ENCODE measurements at regions not wholly inside any gene's neighbourhood (a gene's known extent, or its start where the extent isn't known, plus 50 kb on each side); places are given as distances from the start of the nearest gene placed in this dataset.

GRCh38 chr3:104763007-104763406 lies 603.7 kb upstream of the ALCAM start:
- in situ Hi-C loops (cut with MboI; ENCODE audit: low sequenced_read_pairs), result no loop called here

- in situ Hi-C loops (cut with MboI; ENCODE audit: low sequenced_read_pairs), result no loop called here
Measured at GRCh38 chr3:104764496-104764895, 602.2 kb upstream of the ALCAM start.

- in situ Hi-C loops (cut with MboI; ENCODE audit: low sequenced_read_pairs), result no loop called here
Measured at GRCh38 chr3:104768886-104769285, 597.8 kb upstream of the ALCAM start.

GRCh38 chr3:104779324-104779723 lies 587.4 kb upstream of the ALCAM start:
- in situ Hi-C loops (cut with MboI; ENCODE audit: low sequenced_read_pairs), result no loop called here

GRCh38 chr3:104781112-104781511 lies 585.6 kb upstream of the ALCAM start:
- in situ Hi-C loops (cut with MboI; ENCODE audit: low sequenced_read_pairs), result no loop called here

- in situ Hi-C loops (cut with MboI; ENCODE audit: low sequenced_read_pairs), result no loop called here
Measured at GRCh38 chr3:104785947-104786346, 580.8 kb upstream of the ALCAM start.

GRCh38 chr3:104787306-104787705 lies 579.4 kb upstream of the ALCAM start:
- in situ Hi-C loops (cut with MboI; ENCODE audit: low sequenced_read_pairs), result no loop called here

- in situ Hi-C loops (cut with MboI; ENCODE audit: low sequenced_read_pairs), result no loop called here
Measured at GRCh38 chr3:104788807-104789206, 577.9 kb upstream of the ALCAM start.

- in situ Hi-C loops (cut with MboI; ENCODE audit: low sequenced_read_pairs), result no loop called here
Measured at GRCh38 chr3:104791331-104791730, 575.4 kb upstream of the ALCAM start.

GRCh38 chr3:104796556-104796955 lies 570.2 kb upstream of the ALCAM start:
- in situ Hi-C loops (cut with MboI; ENCODE audit: low sequenced_read_pairs), result no loop called here

- in situ Hi-C loops (cut with MboI; ENCODE audit: low sequenced_read_pairs), result no loop called here
Measured at GRCh38 chr3:104805042-104805441, 561.7 kb upstream of the ALCAM start.

GRCh38 chr3:104805508-104805907 lies 561.2 kb upstream of the ALCAM start:
- in situ Hi-C loops (cut with MboI; ENCODE audit: low sequenced_read_pairs), result no loop called here

GRCh38 chr3:104810896-104811295 lies 555.8 kb upstream of the ALCAM start:
- in situ Hi-C loops (cut with MboI; ENCODE audit: low sequenced_read_pairs), result no loop called here

- in situ Hi-C loops (cut with MboI; ENCODE audit: low sequenced_read_pairs), result no loop called here
Measured at GRCh38 chr3:104816008-104816407, 550.7 kb upstream of the ALCAM start.

GRCh38 chr3:104816716-104817115 lies 550.0 kb upstream of the ALCAM start:
- in situ Hi-C loops (cut with MboI; ENCODE audit: low sequenced_read_pairs), result no loop called here

- in situ Hi-C loops (cut with MboI; ENCODE audit: low sequenced_read_pairs), result no loop called here
Measured at GRCh38 chr3:104819333-104819732, 547.4 kb upstream of the ALCAM start.

GRCh38 chr3:104820959-104821358 lies 545.8 kb upstream of the ALCAM start:
- in situ Hi-C loops (cut with MboI; ENCODE audit: low sequenced_read_pairs), result no loop called here

GRCh38 chr3:104825116-104825515 lies 541.6 kb upstream of the ALCAM start:
- in situ Hi-C loops (cut with MboI; ENCODE audit: low sequenced_read_pairs), result no loop called here

- in situ Hi-C loops (cut with MboI; ENCODE audit: low sequenced_read_pairs), result no loop called here
Measured at GRCh38 chr3:104831071-104831470, 535.6 kb upstream of the ALCAM start.

- in situ Hi-C loops (cut with MboI; ENCODE audit: low sequenced_read_pairs), result no loop called here
Measured at GRCh38 chr3:104832530-104832929, 534.2 kb upstream of the ALCAM start.

- in situ Hi-C loops (cut with MboI; ENCODE audit: low sequenced_read_pairs), result no loop called here
Measured at GRCh38 chr3:104835376-104835775, 531.3 kb upstream of the ALCAM start.

GRCh38 chr3:104846270-104846669 lies 520.4 kb upstream of the ALCAM start:
- in situ Hi-C loops (cut with MboI; ENCODE audit: low sequenced_read_pairs), result no loop called here

GRCh38 chr3:104849070-104849469 lies 517.6 kb upstream of the ALCAM start:
- in situ Hi-C loops (cut with MboI; ENCODE audit: low sequenced_read_pairs), result no loop called here

- in situ Hi-C loops (cut with MboI; ENCODE audit: low sequenced_read_pairs), result no loop called here
Measured at GRCh38 chr3:104854468-104854867, 512.2 kb upstream of the ALCAM start.

Data from HL-60/S4 (cell line).